ENCODE measurements at regions not wholly inside any gene's neighbourhood (a gene's known extent, or its start where the extent isn't known, plus 50 kb on each side); places are given as distances from the start of the nearest gene placed in this dataset.

GRCh38 chr2:100699131-100699530 is 120.8 kb upstream of the NPAS2 start (continued):
- TF ChIP-seq REST (IDR thresholded peaks at IDR 0.05), result no peak

GRCh38 chr2:100702438-100703109 is 117.4 kb upstream of the NPAS2 start:
- no peak overlapping the region for H3K4me3 ChIP-seq (ENCODE audit: low read depth in 1 of 3, low read length in 3 of 3)
- TF ChIP-seq ZBTB33 (IDR thresholded peaks at IDR 0.05), result no peak
- TF ChIP-seq RAD21 (IDR thresholded peaks at IDR 0.05), result no peak
- no peak for TF ChIP-seq YY1 (IDR thresholded peaks at IDR 0.05)
- no peak for TF ChIP-seq TAF1 (conservative IDR thresholded peaks at IDR 0.05)
- no peak for TF ChIP-seq FOXA1 (IDR thresholded peaks at IDR 0.05)
- TF ChIP-seq SP1 (IDR thresholded peaks at IDR 0.05), result no peak
- no peak for TF ChIP-seq HNF4G (IDR thresholded peaks at IDR 0.05)
- TF ChIP-seq JUND (IDR thresholded peaks at IDR 0.05), result no peak
- H3K27me3 ChIP-seq (ENCODE audit: control insufficient read depth in 4 of 4, insufficient read depth in 4 of 4, low read length in 3 of 4), result no peaks in the 10 kb centered on the region
- no peaks in the 10 kb centered on the region for H3K36me3 ChIP-seq (ENCODE audit: control insufficient read depth in 4 of 4, insufficient read depth in 3 of 4, low read depth in 1 of 4, low read length in 3 of 4)
- no peak overlapping the region for H3K27ac ChIP-seq (ENCODE audit: low read depth in 1 of 2, low read length in 2 of 2)
- WGBS, result 66% methylated on average over 5 of the region's 5 CpGs
- peaks cover 0 to 4% (median under 1%) of the 10 kb centered on the region in 4 donors for H3K9me3 ChIP-seq (ENCODE audit: control insufficient read depth in 4 of 4, low read length in 3 of 4)
- H3K4me1 ChIP-seq (ENCODE audit: control insufficient read depth in 4 of 4, insufficient read depth in 4 of 4, low read length in 3 of 4), result no peaks in the 10 kb centered on the region
- no peak for DNase-seq (ENCODE audit: low spot score)
- H3K9ac ChIP-seq (ENCODE audit: low read depth in 1 of 2, low read length in 2 of 2), result no peak overlapping the region

GRCh38 chr2:100703213-100703612 is 116.7 kb upstream of the NPAS2 start:
- peaks cover 0 to 4% (median 0%) of the 10 kb centered on the region in 4 donors for H3K9me3 ChIP-seq (ENCODE audit: control insufficient read depth in 4 of 4, low read length in 3 of 4)
- H3K27me3 ChIP-seq (ENCODE audit: control insufficient read depth in 4 of 4, insufficient read depth in 4 of 4, low read length in 3 of 4), result no peaks in the 10 kb centered on the region
- TF ChIP-seq ATF3 (IDR thresholded peaks at IDR 0.05), result no peak
- no peak for TF ChIP-seq NR2F2 (IDR thresholded peaks at IDR 0.05)
- no peak for TF ChIP-seq GABPA (IDR thresholded peaks at IDR 0.05 in 1 of 2, conservative IDR thresholded peaks at IDR 0.05 in 1 of 2)
- no peak for TF ChIP-seq HNF4A (conservative IDR thresholded peaks at IDR 0.05)
- no peak for TF ChIP-seq YY1 (IDR thresholded peaks at IDR 0.05)
- TF ChIP-seq RAD21 (IDR thresholded peaks at IDR 0.05), result no peak
- TF ChIP-seq REST (IDR thresholded peaks at IDR 0.05), result no peak
- TF ChIP-seq TAF1 (conservative IDR thresholded peaks at IDR 0.05), result no peak
- no peak for TF ChIP-seq HNF4G (IDR thresholded peaks at IDR 0.05)
- no peak for TF ChIP-seq CTCF (IDR thresholded peaks at IDR 0.05; ENCODE audit: low read depth, low read length, missing input control)
- TF ChIP-seq SP1 (IDR thresholded peaks at IDR 0.05), result no peak
- no peak for TF ChIP-seq FOXA2 (IDR thresholded peaks at IDR 0.05)
- no peak for TF ChIP-seq ZBTB33 (IDR thresholded peaks at IDR 0.05)
- no peaks in the 10 kb centered on the region for H3K36me3 ChIP-seq (ENCODE audit: control insufficient read depth in 4 of 4, insufficient read depth in 3 of 4, low read depth in 1 of 4, low read length in 3 of 4)
- no peak overlapping the region for H3K27ac ChIP-seq (ENCODE audit: low read depth in 1 of 2, low read length in 2 of 2)
- DNase-seq (ENCODE audit: low spot score), result no peak
- 88% methylated on average over 5 of the region's 5 CpGs for WGBS
- no peak overlapping the region for H3K4me3 ChIP-seq (ENCODE audit: low read depth in 1 of 3, low read length in 3 of 3)
- H3K4me1 ChIP-seq (ENCODE audit: control insufficient read depth in 4 of 4, insufficient read depth in 4 of 4, low read length in 3 of 4), result no peaks in the 10 kb centered on the region
- no peak overlapping the region for H3K9ac ChIP-seq (ENCODE audit: low read depth in 1 of 2, low read length in 2 of 2)
